HG02885 (cell line): ENCODE measurements at regions not wholly inside any gene's neighbourhood (a gene's known extent, or its start where the extent isn't known, plus 50 kb on each side); places are given as distances from the start of the nearest gene placed in this dataset.

Experiments
- ATAC-seq: cut with Tn5 transposase; IDR thresholded peaks from one replicate; pipeline ENCODE4 v1.9.1; 2021; ENCODE audit warnings: mild to moderate bottlenecking; ENCODE audit not compliant: unreplicated experiment, poor library complexity

GRCh38 chr6:19009769-19010168 is 622.6 kb downstream of the RNF144B start:
- no peak for ATAC-seq

GRCh38 chr6:19013026-19013705 is 626.0 kb downstream of the RNF144B start:
- ATAC-seq = no peak

GRCh38 chr6:19024737-19025136 is 637.6 kb downstream of the RNF144B start:
- ATAC-seq = no peak

GRCh38 chr6:19028201-19028600 is 641.1 kb downstream of the RNF144B start:
- ATAC-seq = no peak

- no peak for ATAC-seq
Observed at GRCh38 chr6:19032591-19033295, 645.6 kb downstream of the RNF144B start.

DNA sequence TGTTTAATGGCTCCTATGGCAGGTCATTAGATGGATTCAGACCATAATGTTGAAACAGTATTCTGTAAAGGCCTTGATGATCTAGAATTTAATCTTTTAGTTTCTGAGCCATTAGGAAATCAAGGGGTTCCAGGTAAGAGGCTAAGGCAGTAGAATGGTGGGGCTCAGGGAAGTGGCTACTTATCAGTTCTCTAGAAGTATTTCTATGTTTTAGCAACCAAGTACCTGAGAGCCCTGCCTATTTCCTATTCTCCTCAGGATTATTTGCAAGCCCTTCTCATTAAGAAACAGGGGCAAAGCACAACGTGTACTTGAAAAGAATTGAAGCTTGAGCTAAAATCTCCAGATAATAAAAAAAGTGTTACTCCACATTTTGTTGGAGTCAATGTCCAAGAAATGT is 646.5 kb downstream of the RNF144B start:
- no peak for ATAC-seq

DNA sequence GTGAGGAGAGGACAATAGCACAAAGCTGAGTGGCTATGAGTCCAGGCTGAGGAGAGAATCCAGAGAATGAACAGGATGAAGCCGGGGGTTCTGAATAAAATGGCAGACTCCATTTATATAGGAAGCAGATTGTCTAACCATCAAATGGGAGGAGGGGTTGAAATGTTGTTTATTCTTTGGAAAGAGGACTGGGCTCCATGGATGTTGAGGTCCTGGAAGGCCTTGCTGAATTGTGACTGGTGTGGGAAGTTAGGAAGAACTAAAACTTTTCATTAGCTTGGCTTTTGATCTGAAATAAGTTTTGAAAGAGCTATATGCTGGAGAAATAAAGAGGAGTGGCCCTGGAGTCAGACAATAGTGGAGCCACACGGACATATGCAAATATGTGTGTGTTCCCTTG is 647.8 kb downstream of the RNF144B start:
- ATAC-seq = no peak

GRCh38 chr6:19035461-19036195 is 648.5 kb downstream of the RNF144B start:
- no peak for ATAC-seq

DNA sequence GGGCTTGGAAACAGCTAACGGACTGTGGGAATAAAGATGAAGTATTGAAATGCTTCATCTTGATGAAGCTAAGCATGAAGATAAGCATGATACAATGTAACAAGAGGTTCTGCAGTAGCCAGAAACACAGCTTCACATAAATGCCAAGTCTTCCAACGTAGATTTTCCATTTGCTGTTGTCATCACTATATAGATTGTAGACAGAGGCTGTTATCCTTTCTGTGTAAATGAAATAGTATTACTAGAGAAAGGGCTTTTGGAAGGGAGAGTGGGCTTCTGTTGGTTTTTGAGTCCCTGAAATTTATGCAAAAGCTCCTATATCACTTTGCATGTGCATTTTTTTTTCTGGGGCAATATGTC is 649.0 kb downstream of the RNF144B start:
- ATAC-seq = no peak

DNA sequence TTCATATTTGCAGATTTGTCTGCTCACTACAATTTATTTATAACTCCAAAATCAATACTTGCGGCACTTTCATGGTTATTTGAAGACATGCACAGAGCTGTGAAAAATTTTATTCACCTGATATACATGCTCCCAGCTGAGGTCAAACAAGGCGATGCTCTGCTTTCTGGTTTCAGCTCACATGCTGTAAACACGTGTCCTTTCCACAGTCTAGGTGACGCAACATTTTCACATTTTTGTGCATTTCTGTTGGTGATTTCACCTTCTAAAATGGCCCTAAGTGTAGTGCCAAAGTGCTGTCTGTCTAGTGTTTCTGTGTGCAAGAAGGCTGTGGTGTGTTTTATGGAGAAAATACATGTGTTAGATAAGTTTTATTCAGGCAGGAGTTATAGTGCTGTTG is 650.5 kb downstream of the RNF144B start:
- ATAC-seq = no peak

DNA sequence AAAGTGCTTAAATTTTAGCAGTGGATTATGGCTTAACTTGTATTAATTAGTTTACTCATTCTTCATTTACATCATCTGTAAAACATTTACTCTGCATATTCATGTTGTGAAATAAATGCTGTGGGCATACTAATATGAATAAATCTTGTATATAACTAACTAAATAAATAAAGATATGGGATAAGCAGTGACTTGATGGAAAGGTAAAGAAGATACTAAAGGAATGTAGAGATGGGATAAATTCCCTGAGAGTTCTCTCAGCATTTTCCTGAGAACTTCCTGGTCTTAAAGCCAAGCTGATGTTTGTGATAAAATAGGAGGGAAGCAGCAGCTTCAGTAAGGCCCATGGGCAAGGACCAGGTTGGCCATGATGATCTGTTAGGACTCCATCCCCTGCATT is 652.1 kb downstream of the RNF144B start:
- no peak for ATAC-seq

DNA sequence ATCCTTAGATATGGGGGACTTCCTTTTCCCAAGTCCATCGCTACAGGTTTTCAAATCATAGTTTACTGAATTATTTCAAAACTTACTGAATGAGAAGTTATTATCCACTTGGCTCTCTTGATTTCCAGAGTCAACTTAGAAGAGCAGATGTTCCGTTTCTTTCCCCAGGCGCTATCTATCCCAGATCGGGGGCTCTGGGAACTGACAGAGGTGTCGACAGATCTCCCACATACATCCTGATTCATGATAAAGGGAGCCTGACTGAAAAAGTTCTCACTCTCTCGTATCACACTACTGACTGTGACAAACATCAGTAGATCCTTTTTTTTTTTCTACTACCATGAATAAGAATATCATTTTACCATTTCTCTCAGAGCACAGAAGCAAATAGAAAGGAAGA is 654.8 kb downstream of the RNF144B start:
- ATAC-seq = no peak

DNA sequence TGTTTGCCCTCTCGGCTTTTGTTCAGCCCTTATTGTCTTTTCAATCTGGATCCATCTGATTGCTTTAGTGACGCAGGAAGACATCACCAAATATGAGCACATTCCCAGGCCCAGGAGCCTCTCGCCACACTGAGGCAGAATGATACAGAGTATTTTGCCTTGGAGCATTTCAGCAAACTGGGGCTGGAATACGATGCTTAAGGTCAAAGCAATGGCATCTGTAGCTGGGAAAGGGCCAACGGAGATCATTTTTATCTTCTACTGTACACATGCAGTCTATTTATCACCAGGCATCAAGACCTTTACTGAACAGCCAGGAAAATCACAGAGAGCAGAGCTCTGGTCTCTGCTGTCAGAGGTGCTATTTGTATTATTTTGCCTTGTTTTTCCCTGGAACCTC is 655.3 kb downstream of the RNF144B start:
- ATAC-seq = no peak

DNA sequence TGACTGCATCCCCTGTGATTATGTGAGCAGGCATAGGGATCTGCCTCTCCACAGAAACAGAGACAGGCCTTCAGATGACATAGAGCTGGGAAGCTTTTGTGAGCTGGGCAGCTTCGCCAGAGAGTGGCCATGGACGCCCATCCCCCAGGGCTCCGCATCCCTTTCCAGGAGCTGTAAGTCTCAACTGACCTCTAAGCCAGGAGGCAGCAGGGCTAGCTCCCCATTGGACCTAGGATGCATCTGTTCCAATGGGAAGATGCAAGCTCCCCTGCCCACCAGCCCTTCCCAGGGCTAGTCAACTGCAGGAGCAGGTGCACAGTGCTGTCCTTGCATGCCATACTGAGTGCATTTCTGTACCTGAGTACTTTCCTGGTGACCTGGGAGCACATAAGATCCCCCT is 663.6 kb downstream of the RNF144B start:
- no peak for ATAC-seq

DNA sequence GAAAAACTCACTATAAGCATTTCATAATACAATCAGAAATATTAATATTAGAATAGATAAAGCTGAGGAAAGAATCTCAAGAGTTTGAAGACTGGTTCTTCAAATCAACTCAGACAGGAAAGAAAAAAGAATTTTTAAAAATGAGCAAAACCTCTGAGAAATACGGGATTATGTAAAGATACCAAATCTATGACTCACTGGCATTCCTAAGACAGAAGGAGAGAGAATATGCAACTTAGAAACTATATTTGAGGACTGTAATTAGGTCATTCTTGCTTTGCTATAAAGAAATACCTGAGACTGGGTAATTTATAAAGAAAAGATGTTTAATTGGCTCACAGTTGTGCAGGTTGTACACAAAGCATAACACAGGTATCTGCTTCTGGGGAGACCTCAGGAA is 665.1 kb downstream of the RNF144B start:
- ATAC-seq = no peak

GRCh38 chr6:19059102-19059501 is 672.0 kb downstream of the RNF144B start:
- no peak for ATAC-seq

DNA sequence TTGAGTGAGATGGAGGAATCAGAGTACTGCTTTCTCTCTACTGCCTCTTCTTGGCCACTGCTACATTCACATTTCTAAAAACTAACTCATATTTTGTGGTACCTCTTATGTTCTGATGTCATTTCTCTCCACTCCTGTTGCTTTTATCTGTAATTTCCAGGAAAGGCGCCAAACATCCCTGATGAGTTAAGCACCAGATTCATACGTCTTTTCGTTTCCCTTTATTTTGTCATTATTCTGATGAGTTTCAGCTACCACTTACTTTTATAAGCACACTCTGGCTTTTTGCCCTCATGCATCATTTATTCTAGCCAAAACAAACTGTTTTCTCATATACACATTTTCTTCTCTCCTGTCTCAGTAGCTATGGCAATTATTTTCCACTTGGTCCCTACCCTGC is 680.0 kb downstream of the RNF144B start:
- no peak for ATAC-seq

- ATAC-seq = no peak
Observed at GRCh38 chr6:19070520-19070919, 683.4 kb downstream of the RNF144B start.

DNA sequence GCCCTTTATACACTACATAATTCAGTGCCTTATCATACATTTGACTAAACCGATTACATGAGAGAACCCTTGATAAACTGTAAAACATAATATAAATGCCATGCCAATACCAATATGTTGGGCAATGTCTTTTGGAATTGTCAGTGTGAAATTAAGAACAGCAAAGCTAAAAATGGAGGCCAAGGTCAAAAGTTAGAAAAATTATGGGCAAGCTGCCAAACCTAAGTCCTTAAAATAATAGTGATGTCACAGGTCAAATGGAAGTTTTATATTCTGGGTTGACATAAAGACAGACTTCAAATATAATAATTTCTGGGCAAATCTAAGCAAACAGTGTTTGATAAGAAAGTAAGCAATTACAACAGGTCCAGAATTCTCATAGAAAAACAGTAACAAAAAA is 696.7 kb downstream of the RNF144B start:
- ATAC-seq = no peak

DNA sequence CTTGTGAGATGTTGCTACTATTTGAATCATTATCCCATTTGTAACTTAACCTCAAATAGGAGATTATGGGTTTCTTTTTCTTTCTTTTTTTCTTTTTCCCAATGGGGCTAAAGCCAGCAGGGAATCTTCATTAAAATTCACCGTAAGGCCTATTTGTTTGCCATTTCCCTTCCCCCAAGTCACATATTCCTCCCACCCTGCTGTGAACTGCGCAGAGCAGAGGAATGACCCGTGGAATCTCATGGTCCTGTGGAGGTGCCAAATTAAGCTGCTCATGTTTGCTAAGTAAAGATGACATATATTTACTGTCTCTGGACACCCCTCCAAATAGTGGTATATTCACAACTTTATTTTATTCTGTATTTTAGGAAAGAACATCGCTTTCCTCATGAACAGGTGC is 699.3 kb downstream of the RNF144B start:
- no peak for ATAC-seq

DNA sequence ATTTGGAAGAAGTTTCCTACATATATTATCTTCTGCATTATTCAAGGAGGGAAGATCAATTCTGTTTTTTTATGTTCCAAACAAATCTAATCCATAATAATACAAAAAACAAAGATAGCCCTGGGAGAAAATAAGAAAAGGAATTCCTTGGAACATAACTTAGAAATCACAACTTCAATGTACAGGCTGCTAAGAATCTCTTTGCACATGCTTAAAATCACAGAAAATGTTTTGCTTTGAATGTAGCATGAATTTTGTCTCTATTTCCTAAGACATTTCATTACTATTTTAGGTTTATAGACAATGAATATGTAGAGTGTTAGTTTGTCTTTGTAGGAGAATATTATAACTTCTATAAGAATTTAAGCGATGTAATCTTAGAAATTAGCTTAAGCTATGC is 700.1 kb downstream of the RNF144B start:
- no peak for ATAC-seq

DNA sequence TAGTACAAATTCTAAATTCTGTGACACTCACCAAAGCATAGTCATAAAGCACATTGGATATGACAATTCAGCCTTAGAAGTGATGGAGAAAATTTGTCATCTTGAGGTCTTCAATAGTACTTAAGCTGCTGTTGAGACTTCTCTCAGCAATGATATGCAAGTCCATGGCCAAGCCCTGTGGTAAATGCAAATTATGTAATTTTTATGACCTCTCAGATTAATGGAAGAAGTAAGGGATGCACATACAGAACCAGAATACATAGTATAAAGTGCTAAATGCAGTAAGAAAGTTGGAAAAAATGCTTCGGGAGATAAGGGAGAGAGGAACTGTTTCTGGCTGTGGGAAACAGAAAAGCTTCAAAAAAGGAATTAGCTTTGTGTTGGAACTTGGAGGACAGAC is 700.7 kb downstream of the RNF144B start:
- ATAC-seq = no peak
